Renal cortical epithelial cell (primary cell): ENCODE measurements at regions not wholly inside any gene's neighbourhood (a gene's known extent, or its start where the extent isn't known, plus 50 kb on each side); places are given as distances from the start of the nearest gene placed in this dataset.

Source experiments
- DNase-seq: peaks from one replicate; pipeline ENCODE4 v3.0.0-alpha.2; 2011; ENCODE audit warnings: low read depth

GRCh38 chr15:38672814-38673670 lies 108.4 kb upstream of the RASGRP1 start:
- DNase-seq: no peak

- DNase-seq: no peak
These were observed 109.8 kb upstream of the RASGRP1 start for GRCh38 chr15:38674448-38674847.

DNA sequence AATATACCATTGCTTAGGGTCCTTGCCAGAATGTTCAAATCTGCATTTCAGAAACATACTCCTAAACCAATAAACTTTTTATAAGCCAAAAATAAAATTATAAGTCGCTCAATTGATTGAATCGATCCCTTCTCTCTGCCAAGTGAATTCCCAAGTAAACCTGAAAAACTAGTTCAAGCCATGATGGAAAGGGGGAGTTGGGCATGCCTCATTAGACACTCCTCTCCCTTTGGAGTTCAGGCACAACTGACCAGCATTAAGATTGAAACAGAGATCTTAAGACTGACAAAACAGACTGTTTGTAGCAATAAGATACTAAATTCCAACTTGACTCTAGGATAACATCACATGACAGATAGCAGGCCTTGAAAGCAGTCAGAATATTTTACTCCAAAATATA lies 113.7 kb upstream of the RASGRP1 start:
- no peak for DNase-seq

DNA sequence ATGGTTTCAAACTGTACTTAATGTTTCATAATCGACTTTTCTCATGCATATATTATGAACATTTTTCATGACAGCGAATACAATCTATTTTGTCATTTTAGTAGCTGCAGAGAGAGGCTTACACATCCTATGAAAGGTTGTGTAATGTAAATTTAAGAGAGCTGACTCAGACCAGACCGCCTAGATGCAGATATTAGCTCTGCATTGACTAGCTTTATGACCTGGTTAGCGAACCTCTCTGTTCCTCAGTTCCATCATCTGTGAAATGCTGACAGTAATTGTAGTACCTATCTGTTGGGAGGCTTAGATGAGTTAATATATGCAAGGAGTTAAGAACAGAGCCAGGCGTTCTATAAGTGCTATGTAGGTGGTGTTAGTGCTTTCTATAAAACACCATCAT lies 116.2 kb upstream of the RASGRP1 start:
- DNase-seq: no peak

DNA sequence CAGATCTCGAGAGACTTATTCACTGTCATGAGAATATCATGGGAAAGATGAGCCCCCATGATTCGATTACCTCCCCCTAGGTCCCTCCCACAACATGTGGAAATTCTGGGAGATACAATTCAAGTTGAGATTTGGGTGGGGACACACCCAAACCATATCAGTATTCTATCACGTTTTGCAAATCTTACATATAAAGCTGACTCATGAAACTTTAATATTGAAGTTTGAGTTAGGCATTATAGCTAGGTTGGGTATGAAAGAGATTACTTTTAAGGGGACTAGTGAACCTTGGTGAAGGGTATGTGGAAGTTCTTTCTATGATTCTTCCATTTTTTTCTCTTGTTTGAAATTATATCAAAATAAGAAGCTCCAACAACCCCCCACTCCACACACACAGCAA lies 117.7 kb upstream of the RASGRP1 start:
- no peak for DNase-seq

DNA sequence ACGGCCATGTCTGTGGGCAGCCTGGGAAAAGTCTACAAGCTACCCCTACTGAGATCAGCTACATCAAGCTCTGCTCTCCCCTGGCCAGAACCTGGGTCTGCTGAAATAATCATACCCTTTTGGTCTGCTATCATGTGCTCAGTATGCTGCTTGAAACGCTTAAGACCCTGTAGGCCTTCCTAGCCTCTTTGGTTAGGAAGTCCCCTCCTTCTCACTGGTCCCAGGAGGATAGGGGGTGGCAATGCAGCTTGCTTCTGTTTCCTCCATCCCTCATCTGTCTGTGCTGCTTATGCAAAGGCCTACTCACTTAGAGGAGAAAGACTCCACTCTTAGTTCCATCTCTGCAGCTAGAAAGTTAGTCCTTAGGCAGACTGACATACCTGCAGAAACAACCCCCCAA lies 118.2 kb upstream of the RASGRP1 start:
- DNase-seq: no peak

GRCh38 chr15:38683382-38684242 lies 119.0 kb upstream of the RASGRP1 start:
- DNase-seq: peak; percentile 36

DNA sequence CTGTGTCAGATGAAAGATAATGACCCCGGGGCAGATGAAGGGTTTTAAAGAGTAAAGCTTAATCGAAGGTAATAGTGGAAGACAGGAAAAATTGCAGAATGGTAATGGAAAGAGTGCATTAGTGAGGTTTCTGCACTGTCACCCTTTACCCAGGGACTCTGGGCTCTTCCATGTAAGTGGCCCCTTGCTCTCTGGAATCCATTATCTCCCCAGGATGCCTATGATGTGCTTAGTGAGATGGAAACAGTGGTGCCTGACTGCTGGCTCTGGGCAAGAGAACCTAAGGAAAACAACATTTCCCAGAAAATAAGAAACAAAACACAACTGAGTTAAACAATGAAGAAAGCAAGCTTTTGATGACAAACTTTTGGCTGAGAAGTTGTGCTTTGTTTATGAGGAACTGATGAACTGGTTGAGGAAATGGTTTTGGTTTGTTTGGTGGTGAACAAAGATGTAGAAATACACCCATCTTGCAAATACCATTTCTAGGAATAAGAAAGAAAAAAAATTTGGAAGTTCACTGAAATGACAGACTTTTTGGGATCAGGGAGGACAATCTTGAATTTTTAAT lies 119.9 kb upstream of the RASGRP1 start:
- no peak for DNase-seq

DNA sequence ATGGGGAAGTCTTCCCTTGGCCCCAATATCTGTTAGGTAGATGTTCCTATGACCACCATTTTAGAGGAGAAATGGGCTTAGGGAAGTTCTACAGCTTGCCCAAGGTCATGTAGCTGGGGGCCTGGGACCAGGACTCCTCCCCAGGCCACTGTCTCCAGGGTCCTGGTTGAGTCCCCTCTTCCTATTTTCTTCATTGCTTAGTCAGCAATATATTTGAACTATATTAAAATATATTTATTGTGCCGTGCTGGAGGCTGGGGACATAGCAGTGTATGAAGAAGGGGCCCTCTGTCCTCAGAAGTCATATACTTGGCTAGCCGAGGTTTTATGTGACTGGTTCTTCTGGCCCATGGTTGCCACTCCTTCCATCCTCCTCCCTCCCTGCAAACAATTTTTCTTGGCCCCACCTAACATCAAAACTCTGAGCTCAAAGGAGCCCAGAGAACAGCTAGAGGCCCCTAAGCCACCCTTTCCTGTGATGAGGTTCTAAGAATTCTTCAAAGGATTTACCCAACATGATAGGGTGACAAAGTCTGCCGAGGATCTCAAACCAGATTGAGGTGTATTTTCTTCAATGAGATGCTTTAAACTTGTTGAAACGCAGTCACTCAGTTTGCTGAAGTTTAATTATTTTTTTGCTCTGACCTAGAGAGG lies 121.2 kb upstream of the RASGRP1 start:
- no peak for DNase-seq

GRCh38 chr15:38687340-38687739 lies 122.7 kb upstream of the RASGRP1 start:
- DNase-seq: no peak

DNA sequence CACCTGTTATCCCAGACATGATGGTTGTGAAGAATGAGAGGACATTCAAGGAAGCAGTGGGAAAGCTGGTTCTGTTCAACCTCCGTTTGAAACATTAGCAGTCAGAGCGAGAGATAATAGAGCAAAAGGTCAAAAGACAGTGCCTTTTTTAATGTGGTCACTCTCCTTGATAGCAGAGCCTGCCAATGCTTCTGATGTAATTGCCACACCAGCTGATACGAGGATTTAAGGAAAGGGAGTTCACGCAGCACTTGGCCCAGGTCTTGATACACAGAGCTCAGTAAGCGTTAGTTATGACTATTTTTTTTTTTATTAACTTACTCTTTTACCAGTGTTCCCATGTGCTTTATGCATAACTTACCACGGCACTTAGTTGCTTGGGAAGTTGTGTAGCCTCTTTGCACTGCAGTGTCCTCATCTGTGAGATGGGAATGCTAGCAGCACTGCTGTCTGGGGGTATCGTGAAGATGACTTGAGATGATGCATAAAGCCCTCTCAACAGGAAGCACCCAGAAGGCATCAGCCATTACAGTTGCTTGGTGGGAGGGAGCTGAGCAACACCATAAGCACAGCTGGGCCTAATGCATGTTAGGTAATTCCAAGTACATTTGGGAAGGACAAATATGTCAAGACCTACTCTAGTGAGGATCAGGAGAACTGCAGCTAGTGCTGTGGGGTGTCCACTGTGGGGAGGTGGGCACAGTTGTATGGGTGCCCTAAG lies 123.3 kb upstream of the RASGRP1 start:
- no peak for DNase-seq

- DNase-seq: no peak
These were observed 124.1 kb upstream of the RASGRP1 start for GRCh38 chr15:38688761-38689160.

DNA sequence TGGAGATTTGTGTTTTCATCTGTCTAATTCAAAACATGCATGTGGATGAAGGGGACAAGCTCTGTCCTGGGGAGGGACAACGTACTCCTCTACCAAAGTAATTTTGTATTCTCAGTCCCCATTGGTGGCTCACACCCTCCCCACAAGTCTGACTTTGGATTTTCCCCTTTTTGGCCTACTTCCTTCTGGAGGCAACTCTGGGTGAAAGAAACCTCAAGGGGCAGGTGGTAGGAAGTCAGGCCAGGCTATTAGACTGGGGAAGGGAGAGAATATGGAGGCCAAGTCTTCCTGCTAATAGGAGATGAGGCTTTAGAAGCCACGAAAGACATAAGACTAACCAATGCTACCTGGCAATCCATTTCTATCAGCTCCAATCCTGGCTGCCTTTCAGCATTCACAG lies 124.9 kb upstream of the RASGRP1 start:
- no peak for DNase-seq

DNA sequence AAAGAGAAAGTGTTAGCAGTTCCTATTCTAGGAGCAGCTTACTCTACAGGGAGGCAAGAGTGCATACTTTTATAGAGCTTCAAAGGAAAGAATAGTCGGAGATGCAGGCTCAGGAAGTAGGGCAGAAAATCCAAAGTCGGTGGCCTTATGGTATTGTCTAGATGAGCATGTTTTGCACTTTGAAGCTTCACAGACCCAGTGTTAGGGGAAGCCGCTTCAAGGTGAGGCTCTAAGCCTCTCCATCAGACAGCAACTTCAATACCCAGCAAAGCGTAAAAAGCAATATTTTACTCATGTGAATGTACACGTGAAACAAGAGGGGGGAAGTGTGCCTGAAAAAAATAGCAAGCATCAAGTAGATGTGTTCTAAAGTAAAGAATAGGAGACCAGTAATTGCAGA lies 125.6 kb upstream of the RASGRP1 start:
- no peak for DNase-seq

DNA sequence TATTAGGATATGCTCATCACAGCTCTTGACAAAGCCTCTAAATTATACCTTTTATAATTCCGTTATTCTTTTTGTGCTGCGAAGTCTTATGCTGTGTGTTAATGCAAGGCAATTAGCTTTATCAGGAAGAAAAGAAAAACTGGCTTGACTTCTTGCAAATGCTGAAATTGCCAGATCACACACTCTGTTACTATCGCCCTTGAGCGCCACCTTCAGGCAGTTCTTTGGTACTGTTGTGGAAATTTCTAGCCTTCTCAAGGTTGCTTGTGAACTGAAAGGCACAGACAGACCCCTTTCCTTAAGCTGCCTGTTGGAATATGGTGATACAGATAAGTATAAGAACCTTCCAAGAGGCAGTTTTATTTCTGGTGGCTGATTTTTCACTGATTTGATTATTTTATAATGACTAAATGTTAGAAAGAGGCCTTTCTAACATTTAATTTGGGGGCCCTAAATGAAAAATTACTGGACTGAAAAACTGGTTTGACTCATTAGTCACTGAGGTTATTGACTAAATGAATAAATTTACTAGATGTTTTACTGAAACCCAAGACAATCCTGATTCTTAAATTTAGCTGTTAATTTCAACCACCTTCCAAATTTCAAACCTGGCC lies 126.2 kb upstream of the RASGRP1 start:
- peak; percentile 74 for DNase-seq

GRCh38 chr15:38691377-38691776 lies 126.8 kb upstream of the RASGRP1 start:
- peak; percentile 40 for DNase-seq

GRCh38 chr15:38691965-38692788 lies 127.6 kb upstream of the RASGRP1 start:
- peak; percentile 58 for DNase-seq

- no peak for DNase-seq
These were observed 128.1 kb upstream of the RASGRP1 start for GRCh38 chr15:38692789-38693062.

- no peak for DNase-seq
These were observed 130.9 kb upstream of the RASGRP1 start for GRCh38 chr15:38695249-38696108.
